ENCODE measurements at regions not wholly inside any gene's neighbourhood (a gene's known extent, or its start where the extent isn't known, plus 50 kb on each side); places are given as distances from the start of the nearest gene placed in this dataset.

DNA sequence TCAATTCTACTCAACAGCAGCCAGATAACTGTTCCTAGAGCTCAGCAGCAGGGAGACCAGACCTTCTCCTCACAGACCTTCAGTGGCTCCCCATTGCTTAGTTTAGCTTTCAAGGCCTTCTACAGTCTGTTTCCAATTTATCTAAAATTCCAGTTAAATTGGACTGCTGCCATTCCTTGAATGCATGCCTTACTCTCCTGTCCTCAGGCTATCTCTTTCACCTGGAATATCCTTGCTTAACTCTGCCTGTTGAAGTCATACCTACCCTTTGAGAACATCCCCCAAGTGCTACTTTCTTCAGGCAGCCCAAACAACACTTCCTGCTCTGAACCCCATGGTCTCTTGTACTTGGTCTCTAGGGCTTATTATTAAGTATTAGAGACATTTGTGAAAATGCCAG, 120.7 kb upstream of the TENM4 start:
- H3K27ac ChIP-seq (ENCODE audit: insufficient read length, low read depth, low read length) = no peak overlapping the region
- H3K79me1 ChIP-seq (ENCODE audit: insufficient read depth, low read depth, low read length, poor library complexity, severe bottlenecking) = no peaks in the 10 kb centered on the region
- TF ChIP-seq, protein P1, sequence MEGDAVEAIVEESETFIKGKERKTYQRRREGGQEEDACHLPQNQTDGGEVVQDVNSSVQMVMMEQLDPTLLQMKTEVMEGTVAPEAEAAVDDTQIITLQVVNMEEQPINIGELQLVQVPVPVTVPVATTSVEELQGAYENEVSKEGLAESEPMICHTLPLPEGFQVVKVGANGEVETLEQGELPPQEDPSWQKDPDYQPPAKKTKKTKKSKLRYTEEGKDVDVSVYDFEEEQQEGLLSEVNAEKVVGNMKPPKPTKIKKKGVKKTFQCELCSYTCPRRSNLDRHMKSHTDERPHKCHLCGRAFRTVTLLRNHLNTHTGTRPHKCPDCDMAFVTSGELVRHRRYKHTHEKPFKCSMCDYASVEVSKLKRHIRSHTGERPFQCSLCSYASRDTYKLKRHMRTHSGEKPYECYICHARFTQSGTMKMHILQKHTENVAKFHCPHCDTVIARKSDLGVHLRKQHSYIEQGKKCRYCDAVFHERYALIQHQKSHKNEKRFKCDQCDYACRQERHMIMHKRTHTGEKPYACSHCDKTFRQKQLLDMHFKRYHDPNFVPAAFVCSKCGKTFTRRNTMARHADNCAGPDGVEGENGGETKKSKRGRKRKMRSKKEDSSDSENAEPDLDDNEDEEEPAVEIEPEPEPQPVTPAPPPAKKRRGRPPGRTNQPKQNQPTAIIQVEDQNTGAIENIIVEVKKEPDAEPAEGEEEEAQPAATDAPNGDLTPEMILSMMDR (conservative IDR thresholded peaks at IDR 0.05) = no peak
- Mint-ChIP-seq H3K36me3 (ENCODE audit: insufficient read depth in 1 of 3, low read depth in 3 of 3) (no peaks in the 10 kb centered on the region), H3K27me3 (ENCODE audit: low read depth) (no peaks in the 10 kb centered on the region), H3K4me3 (no peak overlapping the region), H3K4me1 (no peaks in the 10 kb centered on the region), H3K9me3 (no peaks in the 10 kb centered on the region), H3K27ac (no peak overlapping the region)
- H4K8ac ChIP-seq (replicated peaks; ENCODE audit: insufficient read length, low read depth, low read length) = no peak overlapping the region
- no peak overlapping the region for H3K18ac ChIP-seq (ENCODE audit: insufficient read length, low read depth, low read length)
- H3K27me3 ChIP-seq (ENCODE audit: insufficient read depth, low read length) = no peaks in the 10 kb centered on the region
- H3K9me3 ChIP-seq (ENCODE audit: control insufficient read depth, low read depth, low read length) = no peaks in the 10 kb centered on the region
- no peak overlapping the region for H3K14ac ChIP-seq (ENCODE audit: insufficient read depth, low read length)
- H2AFZ ChIP-seq (ENCODE audit: low read length) = no peak overlapping the region
- H3K4me1 ChIP-seq (ENCODE audit: insufficient read depth, low read length) = no peaks in the 10 kb centered on the region
- H2BK20ac ChIP-seq (ENCODE audit: low read depth, low read length, poor library complexity, severe bottlenecking) = no peak overlapping the region
- no peaks in the 10 kb centered on the region for H4K20me1 ChIP-seq (ENCODE audit: control insufficient read depth, insufficient read depth, insufficient read length)
- no peak overlapping the region for H2BK5ac ChIP-seq (ENCODE audit: insufficient read length, low read length)
- H2BK12ac ChIP-seq (ENCODE audit: insufficient read length, low read depth, low read length) = no peak overlapping the region
- no peak overlapping the region for H2BK120ac ChIP-seq (ENCODE audit: low read depth, low read length, poor library complexity, severe bottlenecking)
- H3T11ph ChIP-seq (ENCODE audit: low read length) = no peak overlapping the region
- H3K4ac ChIP-seq (ENCODE audit: low read depth, low read length) = no peak overlapping the region
- H2BK15ac ChIP-seq (ENCODE audit: low read depth, low read length) = no peak overlapping the region
- no peak overlapping the region for H2AK5ac ChIP-seq (ENCODE audit: insufficient read length, low read length)
- H3K23me2 ChIP-seq (ENCODE audit: insufficient read length, low read depth, low read length, poor library complexity, severe bottlenecking) = no peaks in the 10 kb centered on the region
- no peaks in the 10 kb centered on the region for H3K79me2 ChIP-seq (ENCODE audit: insufficient read depth, low read length)
- H3K4me2 ChIP-seq (ENCODE audit: insufficient read depth, insufficient read length, low read length) = no peak overlapping the region
- H4K91ac ChIP-seq (ENCODE audit: insufficient read length, low read depth, low read length) = no peak overlapping the region
- DNase-seq = no peak
- no peak overlapping the region for H3K9ac ChIP-seq (ENCODE audit: extremely low read depth, insufficient read length, low read length)
- no peak overlapping the region for H3K23ac ChIP-seq (ENCODE audit: insufficient read length, low read depth, low read length)
- H3K56ac ChIP-seq (ENCODE audit: insufficient read length, low read depth, low read length) = no peak overlapping the region
- no peak overlapping the region for H4K5ac ChIP-seq (ENCODE audit: insufficient read length, low read depth, low read length)

Measured in H9 (cell line).